ENCODE measurements at regions not wholly inside any gene's neighbourhood (a gene's known extent, or its start where the extent isn't known, plus 50 kb on each side); places are given as distances from the start of the nearest gene placed in this dataset.
"Not testable (repeated sequence)": the region's sequence is repeated elsewhere in the genome, so short reads cannot be mapped to it uniquely, and the experiment has no call there.

DNA sequence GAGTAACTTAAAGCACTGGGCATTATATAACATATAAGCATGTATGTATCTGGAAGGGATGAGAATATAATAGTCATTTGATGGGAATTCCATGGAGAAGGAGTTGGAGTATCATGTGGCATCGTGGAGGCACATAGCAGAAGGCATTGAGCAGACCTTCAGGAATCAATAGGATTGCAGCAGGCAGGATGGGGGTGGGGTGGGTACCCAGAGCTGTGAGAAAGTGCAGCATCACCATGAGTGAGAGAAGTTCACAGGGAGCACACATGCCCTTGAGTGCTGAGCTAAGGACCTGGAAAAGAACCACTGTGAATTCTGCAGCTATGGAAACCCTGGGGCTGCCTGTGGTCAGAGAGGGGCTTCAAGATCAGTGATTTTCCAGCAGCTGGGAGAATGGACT lies 57.3 kb downstream of the MED10 start:
- DNase-seq (ENCODE audit: insufficient read length, low spot score) (no peak), FAIRE-seq (no peak)

- no peak for DNase-seq (ENCODE audit: insufficient read length, low spot score)
- FAIRE-seq, result no peak
These were observed 59.2 kb downstream of the MED10 start for GRCh38 chr5:6319116-6319515.

GRCh38 chr5:6317116-6317798 lies 61.1 kb downstream of the MED10 start:
- DNase-seq (ENCODE audit: insufficient read length, low spot score), result no peak
- FAIRE-seq, result no peak

GRCh38 chr5:6315580-6315979 lies 62.8 kb downstream of the MED10 start:
- FAIRE-seq, result no peak
- DNase-seq (ENCODE audit: insufficient read length, low spot score), result no peak

- DNase-seq (ENCODE audit: insufficient read length, low spot score), result no peak
- no peak for FAIRE-seq
These were observed 66.5 kb downstream of the MED10 start for GRCh38 chr5:6311568-6312501.

- DNase-seq (ENCODE audit: insufficient read length, low spot score), result no peak
- FAIRE-seq, result no peak
These were observed 68.4 kb downstream of the MED10 start for GRCh38 chr5:6309949-6310348.

GRCh38 chr5:6308683-6309082 lies 69.7 kb downstream of the MED10 start:
- no peak for DNase-seq (ENCODE audit: insufficient read length, low spot score)
- peak; percentile 97 for FAIRE-seq

DNA sequence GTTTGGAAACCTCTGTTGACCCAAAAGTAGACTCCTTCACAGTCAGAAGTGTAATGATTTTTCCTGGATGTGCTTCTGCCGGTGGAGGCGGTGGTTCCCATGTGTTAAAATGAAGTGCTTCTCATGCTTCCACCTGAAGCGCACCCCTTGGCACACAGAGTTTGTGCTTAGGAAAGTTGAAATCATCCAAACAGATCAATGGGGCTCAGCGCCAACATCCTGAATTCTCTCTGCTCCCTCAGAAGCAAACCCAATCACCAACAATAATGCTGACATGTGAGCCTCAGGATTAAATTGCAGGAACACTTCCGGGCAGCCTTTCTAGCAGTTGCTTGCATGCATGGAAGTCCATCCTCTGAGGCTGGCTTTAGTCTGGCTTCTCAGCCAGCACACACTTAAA lies 71.0 kb downstream of the MED10 start:
- no peak for DNase-seq (ENCODE audit: insufficient read length, low spot score)
- FAIRE-seq, result no peak

GRCh38 chr5:6305853-6306252 lies 72.5 kb downstream of the MED10 start:
- no peak for FAIRE-seq
- no peak for DNase-seq (ENCODE audit: insufficient read length, low spot score)

DNA sequence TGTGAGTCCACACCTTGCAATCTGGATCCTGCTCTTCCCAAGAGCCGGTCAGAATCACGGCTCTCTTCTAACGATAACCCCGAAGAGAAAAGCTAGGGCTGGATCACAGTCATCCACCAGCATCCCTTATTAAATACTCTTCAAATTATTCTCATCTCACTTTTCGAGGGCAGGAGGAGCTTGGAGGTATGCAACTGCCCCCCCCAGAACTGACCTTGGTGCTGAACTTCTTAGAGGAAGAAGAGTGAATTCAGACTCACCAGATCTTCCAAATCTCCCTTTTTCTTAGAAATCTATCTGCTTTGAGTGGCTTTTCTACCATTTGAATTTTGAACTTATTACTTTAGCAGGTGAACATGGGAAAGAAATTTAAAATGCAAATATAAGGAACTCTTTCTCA lies 75.7 kb downstream of the MED10 start:
- FAIRE-seq (no peak), DNase-seq (ENCODE audit: insufficient read length, low spot score) (no peak)

GRCh38 chr5:6302075-6302474 lies 76.3 kb downstream of the MED10 start:
- FAIRE-seq, result no peak
- DNase-seq (ENCODE audit: insufficient read length, low spot score), result no peak

DNA sequence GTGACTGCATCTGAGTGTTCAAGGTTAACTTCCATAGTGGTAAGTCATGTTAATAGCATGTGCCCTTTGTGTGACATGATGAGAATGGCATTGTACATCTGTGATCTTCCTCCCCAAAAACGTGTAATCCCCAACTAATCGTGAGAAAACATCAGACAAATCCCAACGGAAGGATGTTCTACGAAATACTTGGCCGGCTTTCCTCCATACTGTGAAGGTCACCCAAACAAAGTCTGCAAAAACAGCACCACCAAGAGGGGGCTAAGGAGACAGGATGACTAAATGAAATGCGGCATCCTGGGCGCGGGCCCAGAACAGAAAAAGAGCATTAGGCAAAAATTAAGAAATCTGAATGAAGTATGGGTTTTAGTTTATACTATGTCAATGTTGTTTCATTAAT lies 81.8 kb downstream of the MED10 start:
- DNase-seq (ENCODE audit: insufficient read length, low spot score) (no peak), FAIRE-seq (no peak)

- FAIRE-seq, result no peak
- DNase-seq (ENCODE audit: insufficient read length, low spot score), result no peak
These were observed 86.4 kb downstream of the MED10 start for GRCh38 chr5:6291961-6292360.

- DNase-seq (ENCODE audit: insufficient read length, low spot score) (no peak), FAIRE-seq (no peak)
These were observed 89.1 kb downstream of the MED10 start for GRCh38 chr5:6289239-6289638.

- DNase-seq (ENCODE audit: insufficient read length, low spot score) (no peak), FAIRE-seq (no peak)
These were observed 91.2 kb downstream of the MED10 start for GRCh38 chr5:6287176-6287575.

GRCh38 chr5:6286404-6286803 lies 91.9 kb downstream of the MED10 start:
- no peak for DNase-seq (ENCODE audit: insufficient read length, low spot score)
- no peak for FAIRE-seq

GRCh38 chr5:6284491-6284890 lies 93.9 kb downstream of the MED10 start:
- FAIRE-seq; DNase-seq (ENCODE audit: insufficient read length, low spot score): not testable (repeated sequence)

- DNase-seq (ENCODE audit: insufficient read length, low spot score) (no peak), FAIRE-seq (no peak)
These were observed 96.0 kb downstream of the MED10 start for GRCh38 chr5:6282352-6282751.

- DNase-seq (ENCODE audit: insufficient read length, low spot score) (no peak), FAIRE-seq (no peak)
These were observed 96.5 kb downstream of the MED10 start for GRCh38 chr5:6281818-6282217.

DNA sequence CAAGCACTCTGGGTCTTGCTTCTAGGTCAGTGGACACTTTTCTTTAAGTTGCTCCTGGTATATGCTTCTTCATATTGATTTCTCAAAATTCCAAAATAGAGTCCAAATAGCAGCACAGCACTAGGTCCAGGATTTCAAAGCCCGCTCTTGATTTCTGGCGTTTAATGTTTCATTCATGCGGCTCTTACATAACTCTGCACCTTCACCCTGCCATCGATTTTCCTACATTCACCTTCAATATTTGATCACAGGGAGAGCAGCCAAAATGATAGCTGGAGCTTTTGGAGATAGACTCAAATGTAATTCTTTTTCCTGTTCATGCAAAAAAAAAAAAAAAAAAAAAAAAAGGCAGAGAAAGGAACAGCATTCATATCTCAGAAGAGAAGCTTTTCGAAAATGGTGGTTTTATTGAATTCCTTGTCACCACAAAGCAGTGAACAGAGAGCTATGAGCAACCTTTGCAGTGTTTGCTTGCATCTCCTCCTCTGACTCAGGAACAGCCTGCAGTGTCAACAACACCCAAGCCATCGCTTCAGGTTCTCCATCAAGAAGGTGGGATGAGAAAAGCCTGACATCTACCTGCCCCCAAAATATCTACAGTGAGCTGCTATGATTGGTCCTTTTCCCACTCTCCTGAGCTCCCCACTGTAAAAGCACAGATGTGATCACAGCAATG lies 97.8 kb downstream of the MED10 start:
- DNase-seq (ENCODE audit: insufficient read length, low spot score) (no peak), FAIRE-seq (no peak)

DNA sequence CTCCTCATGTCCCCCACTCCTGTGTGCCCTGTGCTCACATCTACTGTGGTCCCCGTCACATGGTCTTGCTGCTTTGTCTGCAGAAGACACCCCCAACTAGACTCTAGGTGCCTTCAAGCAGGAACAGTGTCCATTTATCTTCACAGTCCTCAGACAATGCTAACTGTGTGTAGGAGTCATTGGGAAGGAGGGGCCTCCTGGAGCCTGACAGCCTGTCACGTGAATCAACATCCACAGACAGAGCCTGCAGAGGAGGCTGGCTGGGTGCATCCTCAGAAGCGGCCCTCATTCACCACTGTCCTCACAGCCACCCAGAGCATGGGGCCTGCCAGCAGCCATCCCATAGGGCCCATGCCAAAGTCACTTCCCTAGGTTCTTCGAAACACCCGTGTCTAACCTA lies 98.7 kb downstream of the MED10 start:
- no peak for DNase-seq (ENCODE audit: insufficient read length, low spot score)
- no peak for FAIRE-seq
